ENCODE measurements at regions not wholly inside any gene's neighbourhood (a gene's known extent, or its start where the extent isn't known, plus 50 kb on each side); places are given as distances from the start of the nearest gene placed in this dataset.

DNA sequence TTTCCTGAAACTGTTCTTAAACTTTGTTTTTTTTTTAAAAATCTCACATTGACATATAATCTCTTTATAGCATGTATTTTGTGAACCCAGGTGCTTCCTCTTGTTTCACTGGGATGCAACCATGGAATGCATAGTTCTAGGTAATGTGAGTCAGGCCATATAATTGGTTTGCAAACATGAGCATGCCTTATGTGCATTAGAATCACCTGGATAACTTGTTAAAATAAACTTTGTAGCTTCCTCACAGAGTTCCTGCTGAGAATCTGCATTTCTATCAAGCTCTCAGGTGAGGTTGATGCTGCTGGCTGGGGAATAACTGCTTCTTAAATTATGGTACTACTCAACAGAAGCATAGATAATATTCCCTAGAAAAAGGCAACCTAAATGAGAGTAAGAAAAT lies 940.3 kb upstream of the LCORL start:
- Mint-ChIP-seq H3K4me3 (no peak overlapping the region), H3K4me1 (peaks cover 10% of the 10 kb centered on the region)

DNA sequence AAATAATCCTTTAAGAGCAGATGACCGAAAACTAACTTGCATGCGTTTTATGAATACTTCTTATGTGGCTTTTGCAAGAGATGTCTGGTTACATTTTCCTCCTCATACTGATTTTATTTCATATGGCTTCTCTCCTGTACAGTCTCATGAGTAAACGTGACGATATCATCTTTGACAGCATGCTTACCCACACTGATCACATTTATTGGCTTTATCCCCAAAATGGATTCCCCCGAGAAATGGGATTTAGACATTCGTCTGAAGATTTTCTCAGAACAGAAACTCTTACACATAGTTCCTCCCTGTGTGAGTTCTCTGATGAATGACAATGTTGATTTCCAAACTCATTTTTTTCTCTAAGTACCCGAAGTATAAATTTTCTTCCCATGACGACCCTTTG lies 939.7 kb upstream of the LCORL start:
- no peaks in the 10 kb centered on the region for H3K36me3 Mint-ChIP-seq (ENCODE audit: low read depth)
- H3K4me3 Mint-ChIP-seq = no peak overlapping the region
- H3K9me3 Mint-ChIP-seq = peaks cover 19% of the 10 kb centered on the region
- H3K27me3 Mint-ChIP-seq (ENCODE audit: low read depth) = no peaks in the 10 kb centered on the region
- peaks cover 10% of the 10 kb centered on the region for H3K4me1 Mint-ChIP-seq
- TF ChIP-seq, protein P1, sequence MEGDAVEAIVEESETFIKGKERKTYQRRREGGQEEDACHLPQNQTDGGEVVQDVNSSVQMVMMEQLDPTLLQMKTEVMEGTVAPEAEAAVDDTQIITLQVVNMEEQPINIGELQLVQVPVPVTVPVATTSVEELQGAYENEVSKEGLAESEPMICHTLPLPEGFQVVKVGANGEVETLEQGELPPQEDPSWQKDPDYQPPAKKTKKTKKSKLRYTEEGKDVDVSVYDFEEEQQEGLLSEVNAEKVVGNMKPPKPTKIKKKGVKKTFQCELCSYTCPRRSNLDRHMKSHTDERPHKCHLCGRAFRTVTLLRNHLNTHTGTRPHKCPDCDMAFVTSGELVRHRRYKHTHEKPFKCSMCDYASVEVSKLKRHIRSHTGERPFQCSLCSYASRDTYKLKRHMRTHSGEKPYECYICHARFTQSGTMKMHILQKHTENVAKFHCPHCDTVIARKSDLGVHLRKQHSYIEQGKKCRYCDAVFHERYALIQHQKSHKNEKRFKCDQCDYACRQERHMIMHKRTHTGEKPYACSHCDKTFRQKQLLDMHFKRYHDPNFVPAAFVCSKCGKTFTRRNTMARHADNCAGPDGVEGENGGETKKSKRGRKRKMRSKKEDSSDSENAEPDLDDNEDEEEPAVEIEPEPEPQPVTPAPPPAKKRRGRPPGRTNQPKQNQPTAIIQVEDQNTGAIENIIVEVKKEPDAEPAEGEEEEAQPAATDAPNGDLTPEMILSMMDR (IDR thresholded peaks at IDR 0.05; ENCODE audit: unreplicated experiment in 3 of 3) = no peak
- no peak overlapping the region for H3K27ac Mint-ChIP-seq

More for the DNA sequence above, 940.3 kb upstream of the LCORL start:
- H3K9me3 Mint-ChIP-seq = peaks cover 19% of the 10 kb centered on the region
- no peaks in the 10 kb centered on the region for H3K36me3 Mint-ChIP-seq (ENCODE audit: low read depth)
- H3K27me3 Mint-ChIP-seq (ENCODE audit: low read depth) = no peaks in the 10 kb centered on the region
- no peak overlapping the region for H3K27ac Mint-ChIP-seq
- TF ChIP-seq, protein P1 (IDR thresholded peaks at IDR 0.05; ENCODE audit: unreplicated experiment in 3 of 3) = no peak

DNA sequence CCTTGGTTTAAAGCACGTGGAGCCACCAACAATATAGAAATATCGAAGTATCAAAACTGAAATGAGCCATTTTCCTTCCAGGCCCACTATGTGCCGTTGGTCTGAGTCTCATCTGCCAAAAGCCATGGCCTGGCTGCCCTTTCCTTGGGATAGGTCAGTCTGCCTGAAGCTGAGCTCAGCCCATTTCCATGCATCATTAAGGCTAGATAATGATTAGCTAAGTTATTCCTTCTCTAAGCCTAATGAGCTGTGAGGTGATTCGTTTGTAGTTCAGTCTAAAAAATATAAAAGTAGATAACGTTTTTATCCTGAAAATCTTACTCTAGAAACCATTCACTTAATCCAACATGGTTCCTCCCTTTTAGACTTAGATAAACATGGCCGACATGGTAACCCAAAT lies 936.2 kb upstream of the LCORL start:
- H3K27ac Mint-ChIP-seq = peak overlapping the region in 2 of 3 experiments; percentile 49 to 80
- peaks cover 15% of the 10 kb centered on the region for H3K9me3 Mint-ChIP-seq
- no peak overlapping the region for H3K4me3 Mint-ChIP-seq
- H3K36me3 Mint-ChIP-seq (ENCODE audit: low read depth) = no peaks in the 10 kb centered on the region
- TF ChIP-seq, protein P1 (IDR thresholded peaks at IDR 0.05; ENCODE audit: unreplicated experiment in 3 of 3) = no peak
- peaks cover 10% of the 10 kb centered on the region for H3K4me1 Mint-ChIP-seq
- H3K27me3 Mint-ChIP-seq (ENCODE audit: low read depth) = no peaks in the 10 kb centered on the region

DNA sequence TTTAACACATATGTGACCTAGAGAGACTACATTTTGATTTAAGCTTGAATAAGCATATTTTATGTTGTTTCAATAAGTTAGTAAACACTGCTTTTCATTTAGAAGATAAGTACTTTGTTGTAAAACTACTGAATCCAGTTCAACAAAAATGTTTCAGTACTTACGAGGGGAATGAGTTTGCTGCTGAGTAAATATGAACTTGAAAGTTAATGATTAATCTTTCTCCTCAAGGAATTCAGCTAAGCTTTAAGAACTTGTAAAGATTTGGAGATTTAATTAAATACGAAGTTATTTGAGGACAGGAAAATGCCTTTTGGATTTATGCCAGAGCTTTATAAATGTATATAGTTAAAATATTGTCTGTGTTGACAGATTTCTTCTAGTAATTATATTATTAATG lies 933.0 kb upstream of the LCORL start:
- Mint-ChIP-seq H3K4me1 (peaks cover 10% of the 10 kb centered on the region), H3K27ac (peak overlapping the region in 1 of 3 experiments; percentile 63), H3K4me3 (no peak overlapping the region), H3K9me3 (peaks cover 4% of the 10 kb centered on the region), H3K27me3 (ENCODE audit: low read depth) (no peaks in the 10 kb centered on the region), H3K36me3 (ENCODE audit: low read depth) (no peaks in the 10 kb centered on the region)
- TF ChIP-seq, protein P1 (IDR thresholded peaks at IDR 0.05; ENCODE audit: unreplicated experiment in 3 of 3) = no peak

DNA sequence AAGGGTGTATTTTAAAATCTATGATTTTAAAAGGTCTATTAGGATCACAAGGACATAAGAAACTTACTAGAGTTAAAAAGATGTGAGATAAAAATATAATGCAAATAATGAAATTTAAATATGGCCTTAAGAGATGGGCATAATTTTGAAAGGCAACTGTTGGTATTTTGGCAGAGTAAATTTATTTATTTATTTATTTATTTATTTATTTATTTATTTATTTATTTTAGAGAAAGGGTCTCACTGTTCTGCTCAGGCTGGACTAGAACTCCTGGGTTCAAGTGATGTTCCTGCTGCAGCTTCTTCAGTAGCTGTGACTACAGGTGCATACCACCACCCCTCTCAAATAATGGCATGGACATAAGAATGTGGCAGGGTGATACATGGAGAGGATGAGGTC lies 932.1 kb upstream of the LCORL start:
- no peak overlapping the region for H3K4me3 Mint-ChIP-seq
- peak overlapping the region in 2 of 3 experiments; percentile 38 to 72 for H3K27ac Mint-ChIP-seq
- TF ChIP-seq, protein P1 (IDR thresholded peaks at IDR 0.05; ENCODE audit: unreplicated experiment in 3 of 3) = no peak
- no peaks in the 10 kb centered on the region for H3K27me3 Mint-ChIP-seq (ENCODE audit: low read depth)
- peaks cover 2% of the 10 kb centered on the region for H3K9me3 Mint-ChIP-seq
- no peaks in the 10 kb centered on the region for H3K36me3 Mint-ChIP-seq (ENCODE audit: low read depth)
- H3K4me1 Mint-ChIP-seq = peaks cover 10% of the 10 kb centered on the region

DNA sequence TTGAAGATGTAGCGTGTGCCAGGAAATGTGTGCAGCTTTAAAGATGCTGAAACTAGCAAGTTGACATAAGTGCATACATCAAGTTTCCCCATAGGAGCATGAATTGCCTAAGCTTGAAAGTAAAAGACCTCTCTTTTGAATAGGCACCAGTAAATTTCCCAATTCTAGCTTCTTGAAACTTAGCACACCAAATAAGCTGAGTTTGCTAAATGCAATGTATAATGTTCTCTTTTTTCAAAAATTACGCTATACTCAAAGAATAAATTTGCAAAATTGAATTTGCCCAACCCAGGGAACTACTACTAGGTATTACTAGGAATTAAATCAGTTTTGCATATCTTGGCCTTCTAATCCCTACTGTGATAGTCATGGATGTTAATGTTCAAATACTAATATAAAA lies 923.9 kb upstream of the LCORL start:
- TF ChIP-seq, protein P1 (IDR thresholded peaks at IDR 0.05; ENCODE audit: unreplicated experiment in 3 of 3) = no peak
- Mint-ChIP-seq H3K4me1 (no peaks in the 10 kb centered on the region), H3K27ac (no peak overlapping the region), H3K36me3 (ENCODE audit: low read depth) (no peaks in the 10 kb centered on the region), H3K4me3 (no peak overlapping the region), H3K27me3 (ENCODE audit: low read depth) (no peaks in the 10 kb centered on the region), H3K9me3 (peaks cover 7% of the 10 kb centered on the region)
